B cell (primary cell): ENCODE measurements at regions not wholly inside any gene's neighbourhood (a gene's known extent, or its start where the extent isn't known, plus 50 kb on each side); places are given as distances from the start of the nearest gene placed in this dataset.

Experiments used
- ATAC-seq: fragments of 200-7000 bp; cut with Tn5 transposase; one replicate; pipeline ENCODE4 v1.10.0; 2021; ENCODE audit warnings: low read depth, mild to moderate bottlenecking, moderate number of reproducible peaks, moderate library complexity
- CTCF ChIA-PET: fragments of 350-600 bp; sonication (Branson Sonifier 250); formaldehyde crosslinking; loops from one replicate; lab custom pipeline; 2021; ENCODE audit warnings: antibody characterized with exemption, inconsistent platforms; lab: Charles Lee
- POLR2A ChIA-PET: fragments of 350-600 bp; sonication (Branson Sonifier 250); formaldehyde crosslinking; loops from one replicate; lab custom pipeline; 2021; ENCODE audit warnings: antibody characterized with exemption; lab: Charles Lee
- DNase-seq: peaks from one replicate; pipeline ENCODE4 v3.0.0; 2013
- H2AFZ ChIP-seq: 2 replicates; pipeline ENCODE4 v1.6.1; 2012; ENCODE audit warnings: mild to moderate bottlenecking, low read depth, low read length; ENCODE audit not compliant: insufficient read depth, poor library complexity, severe bottlenecking
- H3K27ac ChIP-seq, 2 donors: 1 replicate in 1 of 2; 2 replicates in 1 of 2; pipeline ENCODE4 v1.5.1; 2012 to 2013; ENCODE audit warnings: low read length in 2 of 2, mild to moderate bottlenecking in 2 of 2, moderate library complexity in 1 of 2
- H3K27me3 ChIP-seq, 4 experiments: fragments of 200-600 bp in 1 of 4; sonication (generic) in 1 of 4; replicated peaks in 1 of 4; 1 replicate in 2 of 4; 2 replicates in 2 of 4; pipeline versions ENCODE4 v1.6.1 to v1.7.0; 2013 to 2016; ENCODE audit warnings: low read length in 3 of 4, mild to moderate bottlenecking in 2 of 4, mixed read lengths in 1 of 4, moderate library complexity in 1 of 4; ENCODE audit not compliant: insufficient read depth in 4 of 4, control insufficient read depth in 3 of 4; ENCODE audit errors: control extremely low read depth in 1 of 4
- H3K36me3 ChIP-seq, 2 experiments: replicated peaks in 1 of 2; 1 replicate in 1 of 2; 2 replicates in 1 of 2; pipeline versions ENCODE4 v1.6.1 to v1.7.1; 2013; ENCODE audit warnings: low read length in 1 of 2; ENCODE audit not compliant: insufficient read depth in 2 of 2, control insufficient read depth in 1 of 2; ENCODE audit errors: control extremely low read depth in 1 of 2, extremely low read depth in 1 of 2
- H3K4me1 ChIP-seq, 2 donors: fragments of 200-600 bp in 1 of 2; sonication (generic) in 1 of 2; 1 replicate in 1 of 2; 2 replicates in 1 of 2; pipeline versions ENCODE4 v1.5.1 to v1.6.1; 2013 to 2017; ENCODE audit warnings: low read length in 2 of 2; ENCODE audit not compliant: control insufficient read depth in 2 of 2, insufficient read depth in 2 of 2
- H3K4me2 ChIP-seq: replicated peaks from 2 replicates; pipeline ENCODE3; 2012; ENCODE audit warnings: mild to moderate bottlenecking, low read depth, low read length; ENCODE audit not compliant: poor library complexity, severe bottlenecking
- H3K4me3 ChIP-seq, 5 experiments: fragments of 200-600 bp in 1 of 5; sonication (generic) in 1 of 5; 1 replicate in 3 of 5; 2 replicates in 2 of 5; pipeline versions ENCODE4 v1.5.1 to v1.7.0; 2011 to 2016; ENCODE audit warnings: low read length in 4 of 5, mild to moderate bottlenecking in 4 of 5, low read depth in 2 of 5, control low read depth in 1 of 5, moderate library complexity in 1 of 5; ENCODE audit not compliant: insufficient read depth in 1 of 5; ENCODE audit errors: control extremely low read depth in 1 of 5, extremely low read depth in 1 of 5
- H3K79me2 ChIP-seq: fragments of 200-600 bp; sonication (generic); one replicate; pipeline ENCODE4 v1.6.0; 2016; ENCODE audit warnings: low read length; ENCODE audit not compliant: control insufficient read depth, insufficient read depth
- H3K9ac ChIP-seq: fragments of 200-600 bp; sonication (generic); 2 replicates; pipeline ENCODE4 v1.6.1; 2017; ENCODE audit warnings: mild to moderate bottlenecking, low read length, moderate library complexity
- H3K9me3 ChIP-seq, 3 donors: one replicate each; pipeline versions ENCODE4 v1.6.1 to v1.7.1; 2013; ENCODE audit warnings: low read length in 2 of 3; ENCODE audit not compliant: control insufficient read depth in 2 of 3, insufficient read depth in 1 of 3; ENCODE audit errors: control extremely low read depth in 1 of 3
- H4K20me1 ChIP-seq: 2 replicates; pipeline ENCODE4 v1.6.0; 2012; ENCODE audit warnings: mild to moderate bottlenecking, low read length; ENCODE audit not compliant: insufficient read depth, control insufficient read depth, poor library complexity, severe bottlenecking
- H3K27ac Mint-ChIP-seq: one replicate; pipeline ENCODE4 v1.8.0; 2021; ENCODE audit warnings: mixed read lengths
- H3K27me3 Mint-ChIP-seq: one replicate; pipeline ENCODE4 v1.8.0; 2021; ENCODE audit warnings: mixed read lengths
- H3K4me1 Mint-ChIP-seq: one replicate; pipeline ENCODE4 v1.8.0; 2021; ENCODE audit warnings: mixed read lengths
- H3K4me3 Mint-ChIP-seq: one replicate; pipeline ENCODE4 v1.8.0; 2021; ENCODE audit warnings: mixed read lengths
- H3K9me3 Mint-ChIP-seq: one replicate; pipeline ENCODE4 v1.8.0; 2022; ENCODE audit warnings: mixed read lengths; ENCODE audit not compliant: insufficient read depth
- CTCF ChIP-seq: fragments of 200-600 bp; IDR thresholded peaks from one replicate; pipeline ENCODE4 v1.8.0; 2022; ENCODE audit warnings: antibody characterized with exemption, mild to moderate bottlenecking
- EZH2 ChIP-seq: IDR thresholded peaks from 2 replicates; pipeline ENCODE4 v1.6.1; 2012; ENCODE audit warnings: borderline replicate concordance, low read depth, mild to moderate bottlenecking, moderate library complexity, low read length; ENCODE audit not compliant: insufficient read depth, poor library complexity, severe bottlenecking
- WGBS: methylation state at CpG from one replicate; pipeline ENCODE4 v1.1.5; 2013; ENCODE audit warnings: missing lambda C conversion rate; ENCODE audit not compliant: insufficient coverage; 5-methylcytosine and 5-hydroxymethylcytosine counted together
- intact Hi-C: fragments of 100-400 bp; cut with micrococcal nuclease; formaldehyde crosslinking; loops from one replicate; pipeline ENCODE4 v1.10.0; 2022

GRCh38 chr14:71716041-71716772 is 216.0 kb upstream of the RGS6 start:
- POLR2A ChIA-PET: no interaction called here
- no peak overlapping the region for H3K27ac Mint-ChIP-seq
- intact Hi-C loops: no loop called here

More at GRCh38 chr14:71716041-71716772, 216.0 kb upstream of the RGS6 start:
- Mint-ChIP-seq H3K27me3 (no peaks in the 10 kb centered on the region), H3K9me3 (no peaks in the 10 kb centered on the region), H3K4me1 (peaks cover 1% of the 10 kb centered on the region), H3K4me3 (no peak overlapping the region)
- H3K79me2 ChIP-seq: no peaks in the 10 kb centered on the region
- H4K20me1 ChIP-seq: peaks cover 5% of the 10 kb centered on the region
- no peak for ATAC-seq
- H3K4me1 ChIP-seq: no peaks in the 10 kb centered on the region
- H3K9me3 ChIP-seq: no peaks in the 10 kb centered on the region
- CTCF ChIA-PET: interaction anchor here (1.4 to 1.7 kb wide), 3 partner anchors 37 to 394 kb away, joined by 3 to 4 read pairs (median 4); no protein-coding TSS in a partner anchor
- no peaks in the 10 kb centered on the region for H3K27me3 ChIP-seq
- WGBS: 93% methylated on average over 4 of the region's 6 CpGs
- DNase-seq: no peak
- H2AFZ ChIP-seq: no peak overlapping the region
- H3K36me3 ChIP-seq: peaks cover 2 to 71% of the 10 kb centered on the region in 2 experiments
- no peak overlapping the region for H3K4me2 ChIP-seq
- H3K9ac ChIP-seq: no peak overlapping the region
- no peak overlapping the region for H3K4me3 ChIP-seq
- TF ChIP-seq CTCF: no peak
- TF ChIP-seq EZH2: no peak
- no peak overlapping the region for H3K27ac ChIP-seq
